OCI-LY1 (cell line): ENCODE measurements at regions not wholly inside any gene's neighbourhood (a gene's known extent, or its start where the extent isn't known, plus 50 kb on each side); places are given as distances from the start of the nearest gene placed in this dataset.

Experiments used
- H2AFZ ChIP-seq: fragments of 200-600 bp; sonication (generic), shearing (Covaris generic); 2 replicates; pipeline ENCODE4 v1.6.0; 2014; ENCODE audit warnings: antibody characterized with exemption, mild to moderate bottlenecking, low read length
- H3F3A ChIP-seq: fragments of 200-600 bp; sonication (generic), shearing (Covaris generic); 2 replicates; pipeline ENCODE4 v1.6.0; 2014; ENCODE audit warnings: mild to moderate bottlenecking, antibody characterized with exemption, low read length, moderate library complexity; ENCODE audit not compliant: insufficient read depth
- H3K27ac ChIP-seq: fragments of 200-600 bp; sonication (generic); 2 replicates; pipeline ENCODE4 v1.5.1; 2014; ENCODE audit warnings: low read length, mixed run types, mild to moderate bottlenecking, low read depth; ENCODE audit not compliant: poor library complexity, severe bottlenecking
- H3K27me3 ChIP-seq: fragments of 200-600 bp; sonication (generic); 2 replicates; pipeline ENCODE4 v1.6.0; 2014; ENCODE audit warnings: antibody characterized with exemption, mild to moderate bottlenecking, low read length, moderate library complexity; ENCODE audit not compliant: insufficient read depth
- H3K36me3 ChIP-seq: fragments of 200-600 bp; sonication (generic); 2 replicates; pipeline ENCODE4 v1.6.1; 2014; ENCODE audit warnings: mild to moderate bottlenecking, antibody characterized with exemption, low read length, moderate library complexity, mixed read lengths; ENCODE audit not compliant: insufficient read depth
- H3K4me1 ChIP-seq: fragments of 200-600 bp; sonication (generic); 2 replicates; pipeline ENCODE4 v1.5.1; 2014; ENCODE audit warnings: mild to moderate bottlenecking, low read length, moderate library complexity; ENCODE audit not compliant: insufficient read depth, severe bottlenecking
- H3K4me2 ChIP-seq: fragments of 200-600 bp; sonication (generic), shearing (Covaris generic); 2 replicates; pipeline ENCODE4 v1.6.1; 2014; ENCODE audit warnings: low read length
- H3K4me3 ChIP-seq: fragments of 200-600 bp; sonication (generic); 2 replicates; pipeline ENCODE4 v1.5.1; 2014; ENCODE audit warnings: low read length, low read depth, mild to moderate bottlenecking, mixed read lengths; ENCODE audit not compliant: poor library complexity, severe bottlenecking
- H3K79me2 ChIP-seq: fragments of 200-600 bp; shearing (Covaris generic); 2 replicates; pipeline ENCODE4 v1.6.1; 2016; ENCODE audit warnings: mixed run types, low read length, mixed read lengths; ENCODE audit not compliant: insufficient read depth
- H3K9ac ChIP-seq: fragments of 200-600 bp; sonication (generic), shearing (Covaris generic); 2 replicates; pipeline ENCODE4 v1.6.1; 2014; ENCODE audit warnings: mild to moderate bottlenecking, low read length, mixed read lengths
- H3K9me2 ChIP-seq: fragments of 200-600 bp; sonication (generic), shearing (Covaris generic); 2 replicates; pipeline ENCODE4 v1.6.1; 2014; ENCODE audit warnings: low read depth, mild to moderate bottlenecking, low read length, mixed read lengths
- H3K9me3 ChIP-seq: fragments of 200-600 bp; shearing (Covaris generic); 2 replicates; pipeline ENCODE4 v1.6.1; 2014; ENCODE audit warnings: low read length, mixed read lengths
- H4K20me1 ChIP-seq: fragments of 200-600 bp; sonication (generic), shearing (Covaris generic); 2 replicates; pipeline ENCODE4 v1.6.0; 2016; ENCODE audit warnings: mild to moderate bottlenecking, low read length; ENCODE audit not compliant: insufficient read depth
- CTCF ChIP-seq: fragments of 200-600 bp; sonication (generic), shearing (Covaris generic); IDR thresholded peaks from 2 replicates; pipeline ENCODE4 v1.5.1; 2017; ENCODE audit warnings: mild to moderate bottlenecking, antibody characterized with exemption, low read length, moderate library complexity, mixed read lengths
- EZH2 ChIP-seq: fragments of 200-600 bp; sonication (generic), shearing (Covaris generic); IDR thresholded peaks from 2 replicates; pipeline ENCODE4 v1.8.0; 2017; ENCODE audit warnings: borderline replicate concordance, mixed run types, mild to moderate bottlenecking, antibody characterized with exemption, low read length, moderate library complexity, mixed read lengths

GRCh38 chr1:168390271-168390670 lies 109.6 kb downstream of the TBX19 start:
- TF ChIP-seq EZH2: no peak
- no peak for TF ChIP-seq CTCF

DNA sequence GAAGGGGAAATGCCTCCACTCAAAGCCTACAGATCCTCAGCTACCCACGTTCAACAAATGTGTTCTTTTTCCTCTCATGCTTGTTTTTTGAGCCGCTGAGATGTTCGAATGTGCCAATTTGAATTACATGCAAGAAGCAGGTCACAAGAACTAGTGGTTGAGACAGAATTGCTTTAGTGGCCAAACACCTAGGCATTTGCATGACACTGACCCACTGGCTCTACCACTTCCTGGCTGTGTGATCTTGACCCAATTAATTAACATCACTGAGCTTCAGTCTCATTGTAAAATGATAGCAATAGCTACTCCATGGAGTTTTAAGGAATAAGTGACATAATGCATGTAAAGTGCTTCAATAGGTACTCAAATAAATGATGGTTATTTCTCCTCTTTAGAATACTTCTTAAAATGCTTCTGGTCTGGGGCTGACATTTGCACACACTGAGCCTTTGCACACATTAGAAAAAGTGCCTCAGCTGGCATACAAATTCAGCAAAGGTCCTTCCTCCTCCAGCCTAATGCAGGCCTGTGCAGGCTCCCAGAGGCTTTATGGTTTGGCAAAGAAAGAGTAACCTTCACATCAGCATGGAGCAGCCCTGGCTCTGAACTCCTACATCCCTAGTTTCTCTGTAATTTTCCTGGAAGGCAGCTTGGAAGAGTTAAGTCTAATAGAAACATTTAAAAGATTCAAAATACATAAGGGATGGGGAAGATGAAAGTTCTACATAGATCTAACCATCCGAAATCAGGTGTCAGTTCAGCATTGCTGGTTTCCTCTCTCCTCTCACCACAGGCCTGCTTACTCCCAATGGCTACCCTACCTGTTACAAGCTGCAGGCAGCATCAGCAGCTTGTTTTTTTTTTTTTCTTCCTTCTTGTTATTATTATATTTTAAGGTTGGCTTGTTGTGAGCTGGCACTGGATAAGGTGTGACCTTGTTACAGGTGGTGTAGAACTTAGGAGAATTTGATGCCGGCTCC lies 107.4 kb downstream of the TBX19 start:
- H3K36me3 ChIP-seq: no peaks in the 10 kb centered on the region
- no peaks in the 10 kb centered on the region; the same call in 1 of the 2 replicates for H3K27me3 ChIP-seq
- H3K9me2 ChIP-seq: no peaks in the 10 kb centered on the region
- no peaks in the 10 kb centered on the region for H3K9me3 ChIP-seq
- H3K9ac ChIP-seq: no peak overlapping the region
- H3K4me3 ChIP-seq: no peak overlapping the region
- H3K79me2 ChIP-seq: no peaks in the 10 kb centered on the region
- H3K4me1 ChIP-seq: no peaks in the 10 kb centered on the region
- TF ChIP-seq CTCF (no peak), EZH2 (no peak)
- no peaks in the 10 kb centered on the region for H3F3A ChIP-seq
- no peak overlapping the region for H3K4me2 ChIP-seq
- no peak overlapping the region for H3K27ac ChIP-seq
- no peaks in the 10 kb centered on the region for H4K20me1 ChIP-seq
- no peak overlapping the region for H2AFZ ChIP-seq

More at GRCh38 chr1:168390271-168390670, 109.6 kb downstream of the TBX19 start:
- Histone ChIP-seq H2AFZ (no peak overlapping the region), H3K9ac (no peak overlapping the region), H3K9me2 (no peaks in the 10 kb centered on the region), H3K4me1 (no peaks in the 10 kb centered on the region), H3K27ac (no peak overlapping the region), H3K79me2 (no peaks in the 10 kb centered on the region), H3F3A (no peaks in the 10 kb centered on the region), H3K9me3 (no peaks in the 10 kb centered on the region), H4K20me1 (no peaks in the 10 kb centered on the region), H3K36me3 (no peaks in the 10 kb centered on the region), H3K4me2 (no peak overlapping the region), H3K27me3 (no peaks in the 10 kb centered on the region; the same call in 1 of the 2 replicates), H3K4me3 (no peak overlapping the region)

- Histone ChIP-seq H3K9ac (no peak overlapping the region), H3K4me1 (no peaks in the 10 kb centered on the region), H3K9me2 (no peaks in the 10 kb centered on the region), H4K20me1 (no peaks in the 10 kb centered on the region), H3K9me3 (no peaks in the 10 kb centered on the region), H3F3A (no peaks in the 10 kb centered on the region), H3K36me3 (no peaks in the 10 kb centered on the region), H3K79me2 (no peaks in the 10 kb centered on the region), H3K4me2 (no peak overlapping the region; the same call in 1 of the 2 replicates), H3K27me3 (no peaks in the 10 kb centered on the region; the same call in 1 of the 2 replicates), H2AFZ (no peak overlapping the region), H3K4me3 (no peak overlapping the region), H3K27ac (no peak overlapping the region)
- no peak for TF ChIP-seq EZH2
- TF ChIP-seq CTCF: no peak
Observed at GRCh38 chr1:168386949-168387586, 106.4 kb downstream of the TBX19 start.
